ENCODE measurements at regions not wholly inside any gene's neighbourhood (a gene's known extent, or its start where the extent isn't known, plus 50 kb on each side); places are given as distances from the start of the nearest gene placed in this dataset.

DNA sequence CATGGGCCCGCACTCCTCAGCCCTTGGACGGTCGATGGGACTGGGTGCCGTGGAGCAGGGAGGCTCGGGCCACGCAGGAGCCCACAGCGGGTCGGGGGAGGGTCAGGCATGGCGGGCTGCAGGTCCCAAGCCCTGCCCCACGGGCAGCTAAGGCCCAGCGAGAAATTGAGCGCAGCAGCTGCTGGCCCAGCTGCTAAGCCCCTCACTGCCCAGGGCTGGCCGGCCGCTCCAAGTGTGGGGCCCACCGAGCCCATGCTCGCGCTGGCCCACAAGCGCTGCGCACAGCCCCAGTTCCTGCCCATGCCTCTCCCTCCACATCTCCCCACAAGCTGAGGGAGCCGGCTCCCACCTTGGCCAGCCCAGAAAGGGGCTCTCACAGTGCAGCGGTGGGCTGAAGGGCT, 259.4 kb downstream of the VGLL3 start:
- DNase-seq (ENCODE audit: low spot score): no peak

DNA sequence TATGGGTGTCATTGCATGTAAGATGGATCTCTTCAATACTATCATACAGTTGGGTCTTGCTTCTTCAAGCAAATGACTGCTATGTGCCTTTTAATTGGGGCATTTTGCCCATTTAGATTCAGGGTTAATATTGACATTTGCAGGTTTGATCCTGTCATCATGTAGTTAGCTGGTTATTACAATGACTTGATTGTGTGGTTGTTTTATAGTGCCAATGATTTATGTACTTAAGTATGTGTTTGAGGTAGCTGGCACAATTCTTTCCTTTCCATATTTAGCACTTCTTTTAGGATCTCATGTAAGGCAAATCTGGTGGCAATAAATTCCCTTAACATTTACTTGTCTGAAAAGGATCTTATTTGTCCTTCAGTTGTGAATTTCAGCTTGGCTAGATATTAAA, 267.5 kb downstream of the VGLL3 start:
- no peak for DNase-seq (ENCODE audit: low spot score)

DNA sequence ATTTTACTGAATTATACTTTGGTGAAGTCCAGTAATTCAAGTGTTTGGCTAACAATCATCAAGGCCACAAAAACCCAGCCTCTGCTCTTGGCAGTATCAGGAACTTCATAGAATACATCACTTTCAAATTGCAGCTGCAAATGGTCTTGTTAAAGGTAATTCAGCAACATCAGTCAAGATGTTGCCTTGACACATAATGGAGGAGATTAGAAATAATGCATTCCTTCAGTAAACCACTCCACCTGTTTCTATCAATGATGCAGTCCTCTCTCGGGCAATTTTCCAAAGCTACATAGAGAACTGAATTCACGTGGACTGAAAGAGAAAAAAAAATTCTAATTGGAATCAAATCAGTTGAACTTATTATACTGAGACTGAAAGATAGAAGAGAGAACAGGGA, 279.3 kb downstream of the VGLL3 start:
- no peak for DNase-seq (ENCODE audit: low spot score)

DNA sequence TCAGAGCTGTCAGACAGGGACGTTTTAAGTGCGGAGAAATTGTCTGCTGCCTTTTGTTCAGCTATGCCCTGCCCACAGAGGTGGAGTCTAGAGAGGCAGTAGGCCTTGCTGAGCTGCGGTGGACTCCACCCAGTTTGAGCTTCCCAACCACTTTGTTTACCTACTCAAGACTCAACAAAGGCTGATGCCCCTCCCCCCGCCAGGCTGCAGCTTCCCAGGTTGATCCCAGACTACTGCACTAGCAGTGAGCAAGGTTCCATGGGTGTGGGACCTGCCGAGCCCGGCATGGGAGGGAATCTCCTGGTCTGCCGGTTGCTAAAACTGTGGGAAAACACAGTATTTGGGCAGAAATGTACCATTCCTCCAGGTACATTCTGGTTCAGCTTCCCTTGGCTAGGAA, 282.1 kb downstream of the VGLL3 start:
- no peak for DNase-seq (ENCODE audit: low spot score)

DNA sequence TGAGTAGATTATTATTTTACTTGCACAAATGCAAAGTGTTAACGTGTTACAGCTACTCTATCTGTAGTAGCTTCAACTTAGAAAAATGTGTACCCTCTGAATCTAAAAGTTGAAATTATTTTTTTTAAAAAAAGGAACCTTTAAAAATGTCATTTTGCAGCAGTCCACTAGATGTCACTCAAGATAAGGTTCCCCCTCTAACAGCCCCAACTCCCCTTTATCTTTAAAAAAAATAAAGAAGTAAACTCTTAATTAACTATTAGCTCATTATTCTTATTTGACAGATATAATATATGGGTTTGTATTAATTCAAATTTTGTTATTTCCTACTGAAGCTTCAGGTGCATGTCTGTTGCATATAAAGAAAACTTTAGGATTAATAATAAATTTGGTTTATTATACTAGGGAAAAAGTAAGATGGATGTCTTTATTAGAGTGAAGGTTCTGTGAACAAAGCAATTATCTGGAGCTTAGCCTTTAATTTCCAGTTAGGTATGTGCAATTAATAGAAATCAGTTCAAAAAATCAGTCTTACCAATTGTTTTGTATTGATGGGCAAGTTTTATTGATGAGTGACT, 288.5 kb downstream of the VGLL3 start:
- DNase-seq (ENCODE audit: low spot score): no peak

DNA sequence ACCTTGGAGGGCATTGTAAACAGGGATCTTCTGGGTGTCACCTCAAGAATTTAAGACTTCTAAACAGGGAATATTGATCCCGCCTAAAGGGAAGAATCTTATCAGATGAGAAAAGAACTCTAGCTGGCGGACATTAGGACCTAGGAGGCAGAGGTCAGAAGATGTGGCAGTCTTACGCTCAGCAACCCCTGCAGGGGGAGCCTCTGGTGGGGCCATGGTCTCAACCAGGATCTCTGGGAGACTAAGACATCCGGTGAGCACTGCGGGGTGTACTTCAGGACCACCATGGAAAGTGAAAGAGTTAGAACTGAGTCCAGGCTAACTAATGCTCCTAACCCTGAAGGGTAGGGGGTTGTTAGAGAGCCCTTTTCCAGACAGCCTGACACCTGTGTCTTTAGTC, 295.2 kb downstream of the VGLL3 start:
- DNase-seq (ENCODE audit: low spot score): no peak

DNA sequence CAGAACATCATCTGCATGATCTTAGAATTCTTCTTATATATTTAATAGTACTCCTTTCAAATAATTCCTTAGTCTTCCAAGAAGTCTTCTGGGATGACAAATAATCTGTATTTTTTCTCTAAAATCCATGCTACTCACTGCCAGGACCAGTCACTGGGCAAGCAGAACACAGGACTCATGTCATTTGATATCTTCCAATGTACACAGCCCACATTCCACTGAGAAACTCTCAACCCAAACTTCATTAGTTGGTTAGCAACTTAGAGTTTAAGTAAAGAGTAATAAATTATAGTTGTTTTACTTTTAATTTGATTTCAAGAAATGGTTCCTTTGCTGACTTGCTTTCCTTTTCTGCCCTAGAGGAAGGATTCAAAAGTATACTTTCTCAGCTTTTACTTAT, 317.0 kb downstream of the VGLL3 start:
- no peak for DNase-seq (ENCODE audit: low spot score)

DNA sequence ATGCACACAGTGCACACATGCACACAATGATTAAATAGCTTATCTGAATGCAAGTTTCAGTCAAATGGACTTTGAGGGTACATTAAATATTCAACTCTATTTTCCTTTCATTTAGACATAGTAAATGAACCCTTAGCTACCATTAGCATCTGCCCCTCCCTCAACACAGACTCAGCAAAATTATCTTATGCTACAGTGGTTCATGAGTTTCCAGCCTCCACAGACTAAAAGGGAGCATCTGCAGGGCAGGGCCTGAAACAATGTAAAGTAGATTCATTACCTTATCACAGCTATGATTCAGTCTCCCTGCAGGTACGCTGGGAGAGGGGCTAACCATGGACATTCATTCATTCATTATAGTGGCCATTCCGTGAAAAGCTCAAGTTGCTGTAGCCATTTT, 329.1 kb downstream of the VGLL3 start:
- DNase-seq (ENCODE audit: low spot score): no peak

DNA sequence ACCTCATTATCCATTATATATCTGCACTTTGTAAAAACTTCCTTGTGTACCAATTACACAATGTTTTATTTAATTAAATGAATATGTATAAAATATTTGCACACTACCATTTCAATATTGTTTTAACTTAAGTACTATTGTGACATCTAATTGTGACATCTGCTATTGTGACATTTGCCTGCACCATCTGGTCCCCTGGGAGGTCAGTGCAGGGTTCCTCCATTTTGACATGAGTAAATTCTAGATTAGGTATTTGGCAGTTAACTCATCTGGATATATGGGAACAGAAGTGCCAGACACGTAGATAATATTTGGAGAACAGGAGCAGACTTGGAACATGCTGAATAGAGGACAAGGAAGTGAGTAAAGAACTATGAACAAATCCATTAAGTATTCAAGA, 332.1 kb downstream of the VGLL3 start:
- no peak for DNase-seq (ENCODE audit: low spot score)

DNA sequence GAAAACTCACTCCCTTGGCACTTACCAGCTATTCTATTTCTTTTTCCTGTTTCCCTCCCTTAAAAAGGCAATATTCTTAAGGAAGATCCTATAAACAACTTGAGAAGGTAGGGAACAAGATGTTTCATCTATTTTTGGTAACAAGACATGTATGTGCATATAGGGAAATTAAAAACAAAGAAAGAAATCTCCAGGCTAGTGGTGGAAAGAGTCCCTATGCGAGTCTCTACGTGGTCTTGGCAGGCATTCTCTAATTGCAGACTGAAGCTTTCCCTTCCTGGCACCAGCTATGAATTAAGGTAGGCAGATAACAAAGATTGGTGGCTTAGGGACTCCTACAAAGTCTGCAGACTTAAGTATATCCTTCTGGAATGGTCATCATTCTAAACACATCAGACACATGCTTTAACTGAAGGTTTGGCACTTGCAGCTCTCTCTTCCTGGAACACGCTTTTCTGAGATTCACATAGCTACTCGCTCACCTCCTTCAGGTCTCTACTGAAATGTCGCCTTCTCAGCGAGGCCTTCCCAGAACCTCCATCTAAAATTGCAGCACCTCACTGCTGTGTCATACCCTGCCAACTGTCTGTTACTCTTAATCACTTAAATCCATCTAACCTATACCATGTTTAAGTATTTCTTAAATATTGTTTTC, 336.0 kb downstream of the VGLL3 start:
- DNase-seq (ENCODE audit: low spot score): no peak

DNA sequence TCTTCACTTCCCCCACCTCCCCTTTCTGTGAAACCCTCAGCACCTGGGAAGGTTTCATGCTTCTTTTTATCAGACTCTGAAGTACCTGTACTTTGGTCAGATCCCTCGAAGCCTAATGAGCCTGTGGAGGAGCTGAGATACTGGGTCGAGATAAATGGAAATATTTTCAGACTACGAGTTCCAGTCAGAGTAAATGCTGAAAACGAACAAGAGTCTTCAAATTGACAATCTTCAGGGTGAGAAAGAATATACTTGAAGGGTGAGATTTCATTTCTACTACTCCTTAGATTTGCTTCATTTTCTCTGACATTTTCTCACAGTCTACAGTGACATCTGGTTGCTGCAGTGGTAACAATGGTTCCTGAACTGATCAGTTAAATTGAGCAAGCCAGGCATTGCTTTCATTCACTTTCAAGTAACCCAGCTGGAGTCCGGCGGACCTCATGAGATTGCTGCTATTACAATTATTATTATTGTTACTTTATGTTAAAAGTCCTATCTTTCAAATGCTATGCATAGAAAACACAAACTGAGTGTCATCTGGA, 337.2 kb downstream of the VGLL3 start:
- no peak for DNase-seq (ENCODE audit: low spot score)

DNA sequence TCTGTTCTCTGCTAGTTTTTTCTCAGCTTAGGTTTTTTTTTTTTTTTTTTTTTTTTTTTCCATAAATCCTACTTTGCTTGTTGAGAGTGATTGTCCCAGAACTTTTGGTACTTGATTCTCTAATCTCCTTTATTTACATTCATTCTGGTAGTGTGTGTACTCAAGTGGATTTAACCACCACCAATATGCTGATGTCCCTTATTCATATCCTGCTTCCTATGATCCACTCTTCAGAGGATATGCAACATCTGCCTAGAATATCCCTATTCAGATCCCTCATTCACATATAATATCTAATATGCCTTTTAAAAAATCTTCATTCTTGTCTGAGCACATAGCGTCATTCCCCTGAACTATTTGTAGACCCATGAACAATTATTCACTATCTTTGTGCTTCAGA, 342.9 kb downstream of the VGLL3 start:
- DNase-seq (ENCODE audit: low spot score): no peak

DNA sequence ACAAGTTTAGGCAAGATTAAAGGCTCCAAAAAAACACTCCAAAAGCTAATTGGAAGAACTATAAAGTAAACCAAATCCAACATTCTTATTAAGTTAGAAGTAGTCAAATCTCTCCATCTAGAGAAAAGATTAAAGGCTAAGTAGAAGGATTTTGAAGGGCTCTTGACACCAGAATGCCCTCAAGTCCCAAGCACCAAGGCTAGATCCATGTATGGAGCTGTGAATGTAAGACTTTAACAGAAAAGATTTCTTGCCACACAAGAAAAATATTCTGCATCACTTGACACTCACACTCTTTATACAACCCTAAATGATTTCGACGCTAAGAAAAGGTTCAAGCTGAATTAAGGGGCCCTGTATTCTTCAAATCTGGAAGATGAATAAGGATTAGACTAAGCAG, 345.2 kb downstream of the VGLL3 start:
- no peak for DNase-seq (ENCODE audit: low spot score)

DNA sequence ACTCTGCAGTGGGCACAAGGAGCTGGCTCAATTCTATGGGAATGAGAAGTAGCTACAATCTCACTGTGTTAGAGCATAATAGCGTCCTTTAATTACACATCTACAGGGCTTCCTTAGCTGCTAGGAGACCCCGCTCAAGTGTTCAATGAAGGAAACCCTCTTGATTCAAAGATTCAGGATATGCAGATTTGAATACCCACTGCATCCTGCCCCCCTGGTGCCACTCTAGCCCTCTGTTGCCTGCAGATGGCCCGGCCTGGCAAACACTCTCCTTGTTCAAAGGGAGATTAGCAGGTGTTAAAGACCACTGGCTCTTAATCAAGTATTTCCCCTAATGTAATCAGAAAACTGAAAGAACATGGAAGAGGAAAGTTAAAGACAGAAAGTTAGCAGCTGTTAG, 356.6 kb downstream of the VGLL3 start:
- DNase-seq (ENCODE audit: low spot score): no peak

DNA sequence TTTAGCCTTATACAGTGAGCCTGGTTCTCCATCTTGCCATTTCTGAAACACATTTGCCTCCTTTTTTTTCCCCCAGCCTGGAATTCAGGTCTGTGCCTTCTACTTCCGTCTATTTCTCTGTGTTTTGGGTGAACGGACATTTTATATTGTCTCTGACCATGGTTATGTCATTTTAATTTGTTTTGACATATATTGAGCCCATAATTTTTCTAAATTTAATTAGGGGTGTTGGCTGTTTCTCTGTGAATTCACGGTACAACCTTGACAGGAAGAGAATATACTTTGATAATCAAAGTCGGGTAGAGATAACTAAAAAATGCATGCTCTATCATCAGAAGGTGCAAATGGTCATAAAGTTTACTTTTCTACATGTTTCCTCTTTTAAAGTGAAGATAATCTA, 361.4 kb downstream of the VGLL3 start:
- no peak for DNase-seq (ENCODE audit: low spot score)

DNA sequence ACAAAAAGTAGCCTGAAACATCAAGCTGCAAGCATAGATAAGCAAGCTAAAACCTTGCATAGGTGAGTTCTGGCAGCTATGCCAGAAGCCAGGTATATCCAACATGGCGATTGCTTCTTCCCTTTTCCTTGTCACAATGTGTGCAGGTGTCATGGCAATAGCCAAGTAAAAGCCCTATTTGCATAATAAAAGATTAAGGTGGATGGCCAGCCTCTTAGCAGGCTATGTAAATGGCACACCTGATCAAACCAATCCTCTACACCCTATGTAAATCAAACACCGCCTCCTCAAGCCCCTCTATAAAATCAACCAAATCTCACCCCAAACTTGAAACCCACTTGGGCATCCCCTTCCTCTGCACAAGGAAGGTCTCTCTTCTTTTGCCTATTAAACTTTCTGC, 366.8 kb downstream of the VGLL3 start:
- DNase-seq (ENCODE audit: low spot score): no peak

DNA sequence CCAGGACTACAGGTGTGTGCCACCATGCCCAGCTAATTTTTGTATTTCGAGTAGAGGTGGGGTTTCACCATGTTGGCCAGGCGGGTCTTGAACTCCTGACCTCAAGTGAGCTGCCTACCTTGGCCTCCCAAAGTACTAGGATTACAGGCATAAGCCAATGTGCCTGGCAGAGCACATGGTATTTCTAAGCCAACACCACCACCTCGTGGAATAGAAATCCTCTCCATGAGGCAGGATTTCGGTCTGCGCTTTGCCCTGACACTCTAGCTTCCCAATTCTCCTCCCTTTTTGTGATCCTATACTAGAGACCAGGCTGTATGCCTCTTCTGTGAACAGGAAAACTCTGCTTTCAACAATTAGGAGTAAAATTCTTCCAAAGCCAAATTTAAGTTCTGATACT, 372.2 kb downstream of the VGLL3 start:
- no peak for DNase-seq (ENCODE audit: low spot score)

DNA sequence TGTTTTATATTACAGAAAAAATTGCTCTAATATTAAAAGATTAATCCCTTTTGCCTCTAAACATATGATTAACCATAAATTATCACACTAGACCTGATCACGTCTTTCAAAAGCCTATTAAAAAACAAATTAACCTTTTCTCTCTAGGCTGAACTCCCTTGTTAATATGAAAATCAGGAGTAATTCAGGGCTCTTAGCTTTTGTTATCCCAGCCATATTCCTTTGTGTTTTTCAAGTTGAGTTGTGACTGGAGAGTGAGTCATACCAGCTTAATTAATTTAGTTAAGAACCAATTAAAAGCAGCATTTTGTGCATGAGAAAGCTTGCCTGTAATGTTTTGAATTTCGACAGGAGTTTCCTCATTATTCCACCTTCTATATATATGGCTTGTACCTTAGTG, 385.8 kb downstream of the VGLL3 start:
- DNase-seq (ENCODE audit: low spot score): no peak

DNA sequence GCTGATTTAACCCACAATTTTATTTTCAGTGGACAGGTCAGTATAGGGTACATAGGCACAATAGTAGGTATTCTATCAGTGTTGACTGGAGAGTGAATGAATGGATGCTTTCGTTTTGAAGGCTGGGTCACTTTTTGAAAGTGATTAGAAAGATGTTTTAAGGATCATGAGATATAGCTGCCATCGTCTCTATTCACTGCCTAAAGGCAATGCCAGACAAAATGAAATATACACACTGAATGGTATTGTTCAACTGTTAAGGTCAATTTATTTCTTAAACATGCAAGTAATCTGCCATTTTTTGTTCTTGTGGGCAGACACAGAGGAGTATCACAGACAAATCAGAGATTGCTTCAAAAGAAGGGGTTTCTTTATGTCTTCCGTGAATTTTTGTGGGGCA, 395.3 kb downstream of the VGLL3 start:
- no peak for DNase-seq (ENCODE audit: low spot score)

DNA sequence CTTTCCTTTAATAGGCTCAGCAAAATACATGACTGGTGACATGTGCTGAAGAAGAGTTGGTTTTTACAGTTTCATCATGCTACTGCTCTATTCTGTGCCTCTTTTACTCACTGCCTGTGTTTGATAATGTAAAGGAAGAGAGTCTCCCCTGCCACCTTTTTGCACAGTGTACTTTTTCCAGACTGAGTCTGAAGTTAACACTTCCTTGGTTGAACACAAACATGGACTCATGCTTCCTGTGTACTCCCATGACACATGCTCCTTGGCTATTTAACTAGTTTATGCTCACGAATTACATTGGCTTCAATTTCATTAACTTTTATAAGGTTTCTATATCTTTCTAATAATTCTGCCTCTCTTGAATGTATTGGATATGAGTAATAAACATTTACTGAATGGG, 396.1 kb downstream of the VGLL3 start:
- no peak for DNase-seq (ENCODE audit: low spot score)

DNA sequence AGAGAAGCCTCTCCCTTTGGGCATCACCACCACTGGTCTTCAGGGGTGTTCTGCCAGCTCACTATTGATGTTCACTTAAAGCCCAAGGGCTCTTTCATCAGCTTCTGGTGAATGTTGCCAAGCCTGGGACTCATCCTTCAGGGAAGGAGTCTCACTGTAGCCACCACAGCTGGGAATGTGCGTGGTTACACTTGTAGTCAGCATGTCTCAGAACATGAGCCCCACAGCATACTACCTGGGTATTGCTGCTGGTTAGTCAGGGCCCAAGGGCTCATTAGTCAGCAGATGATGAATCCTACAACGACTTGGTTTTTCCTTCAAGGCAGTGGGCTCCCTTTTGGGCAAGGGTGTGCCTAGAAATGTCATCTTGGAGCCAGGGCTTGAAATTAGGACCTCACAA, 412.9 kb downstream of the VGLL3 start:
- DNase-seq (ENCODE audit: low spot score): no peak

DNA sequence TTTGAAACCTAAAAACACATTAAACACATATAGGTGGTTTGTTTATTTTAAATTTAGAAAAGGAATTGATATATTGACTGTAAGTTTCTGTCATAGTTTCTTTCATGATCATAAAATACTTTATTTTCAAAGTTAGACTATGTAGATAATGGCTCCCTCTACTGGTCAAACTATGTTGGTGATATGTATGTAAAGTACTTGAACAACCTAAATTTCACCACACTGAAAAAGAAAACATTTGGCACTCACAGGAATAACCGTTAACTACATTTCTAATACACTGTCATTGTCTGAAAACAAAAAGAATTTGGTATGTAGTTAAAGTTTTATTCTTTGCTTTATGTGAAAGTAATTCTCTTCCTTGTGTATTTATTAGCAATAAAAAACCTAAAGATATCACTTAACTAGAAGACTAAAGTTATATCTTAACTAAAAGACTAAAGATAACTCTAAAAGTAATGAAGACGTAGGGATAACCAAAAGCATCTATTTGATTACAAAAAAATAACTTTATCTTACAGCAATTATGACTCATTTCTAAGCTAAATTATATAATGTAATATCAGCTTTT, 427.5 kb downstream of the VGLL3 start:
- peak; percentile 15 for DNase-seq (ENCODE audit: low spot score)

DNA sequence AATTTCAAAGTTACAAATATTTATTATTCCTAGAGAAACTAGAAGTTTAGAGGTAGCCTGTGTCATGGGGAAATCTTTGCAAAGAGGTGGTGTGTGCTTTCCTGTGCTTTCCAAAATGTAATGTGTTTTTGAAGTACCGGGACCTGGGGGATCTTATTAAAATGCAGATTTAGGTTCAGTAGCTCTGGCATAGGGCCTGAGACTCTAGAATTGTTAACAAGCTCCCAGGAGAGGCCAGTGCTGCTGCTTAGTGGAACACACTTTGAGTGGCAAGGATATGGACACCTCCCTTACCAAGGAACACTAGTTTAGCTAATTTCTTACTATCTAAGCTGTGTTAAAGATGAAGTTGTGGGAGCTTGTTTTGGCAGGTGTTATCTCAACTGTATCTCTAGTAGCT, 428.9 kb downstream of the VGLL3 start:
- DNase-seq (ENCODE audit: low spot score): no peak

DNA sequence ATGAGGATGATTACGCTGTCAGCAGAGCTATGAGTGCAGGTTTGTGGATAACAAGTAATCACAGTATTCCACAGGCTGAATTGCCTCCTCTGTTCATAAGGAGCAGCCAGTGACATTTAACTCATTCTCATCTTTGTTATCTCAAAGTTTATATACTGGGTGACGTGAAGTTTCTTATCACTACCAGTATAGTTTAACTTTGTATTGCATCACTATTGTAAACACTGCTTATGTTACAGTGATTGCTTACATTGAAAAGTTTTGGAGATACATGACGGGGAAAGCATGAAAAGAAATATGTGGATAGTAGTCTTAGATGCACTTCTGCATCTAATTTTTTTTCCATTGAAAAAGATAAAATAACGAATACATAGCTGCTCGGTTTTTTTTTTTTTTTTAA, 429.7 kb downstream of the VGLL3 start:
- no peak for DNase-seq (ENCODE audit: low spot score)

All from globus pallidus (tissue), 1 donor.